ENCODE measurements at regions not wholly inside any gene's neighbourhood (a gene's known extent, or its start where the extent isn't known, plus 50 kb on each side); places are given as distances from the start of the nearest gene placed in this dataset.
"Not testable (repeated sequence)": the region's sequence is repeated elsewhere in the genome, so short reads cannot be mapped to it uniquely, and the experiment has no call there.

DNA sequence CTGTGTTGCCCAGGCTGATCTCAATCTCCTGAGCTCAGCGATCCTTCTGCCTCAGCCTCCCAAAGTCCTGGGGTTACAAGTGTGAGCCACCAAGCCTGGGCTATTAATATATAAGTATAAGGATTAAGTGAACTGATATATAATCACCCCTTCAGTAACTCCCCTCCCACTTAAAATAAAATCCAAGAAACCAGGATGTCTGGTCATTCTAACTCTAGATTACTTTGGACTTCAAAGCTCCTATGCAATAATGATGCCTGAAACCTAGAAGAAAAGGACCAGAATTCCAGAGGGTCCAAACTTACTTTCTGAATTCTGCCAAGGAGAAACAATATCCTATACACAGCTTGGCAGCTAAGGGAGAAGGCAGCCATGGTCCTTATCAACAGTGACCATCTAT is 206.8 kb upstream of the ZNF217 start:
- DNase-seq (ENCODE audit: low read depth), result no peak

DNA sequence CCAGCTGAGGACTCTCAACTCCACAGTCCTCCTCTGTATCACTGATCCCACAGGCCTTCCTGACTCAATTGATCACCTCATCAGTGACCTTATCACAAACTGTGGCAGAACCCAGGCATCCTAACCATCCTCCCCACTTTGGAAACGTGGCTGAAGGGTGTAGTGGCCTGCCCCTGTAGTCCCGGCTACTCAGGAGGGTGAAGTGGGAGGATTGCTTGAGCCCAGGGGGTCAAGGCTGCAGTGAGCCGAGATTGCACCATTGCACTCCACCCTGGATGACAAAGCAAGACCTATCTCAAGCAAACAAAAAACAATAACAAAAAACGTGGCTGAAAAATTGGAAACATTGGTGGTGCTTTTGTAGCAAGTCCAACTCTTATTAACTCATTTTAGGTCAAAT is 203.4 kb upstream of the ZNF217 start:
- no peak for DNase-seq (ENCODE audit: low read depth)

DNA sequence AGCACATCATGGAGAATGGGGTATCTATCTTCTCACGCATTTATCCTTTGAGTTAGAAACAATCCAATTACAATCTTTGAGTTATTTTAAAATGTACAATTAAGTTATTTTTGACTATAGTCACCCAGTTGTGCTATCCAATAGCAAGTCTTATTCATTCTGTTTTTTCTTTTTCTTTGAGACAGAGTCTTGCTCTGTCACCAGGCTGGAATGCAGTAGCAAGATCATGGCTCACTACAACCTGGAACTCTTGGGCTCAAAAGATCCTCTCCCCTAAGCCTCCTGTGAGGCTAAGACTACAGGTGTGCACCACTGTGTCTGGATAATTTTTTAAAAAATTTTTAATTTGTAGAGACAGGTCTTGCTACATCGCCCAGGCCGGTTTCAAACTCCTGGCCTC is 201.5 kb upstream of the ZNF217 start:
- DNase-seq (ENCODE audit: low read depth), result no peak

DNA sequence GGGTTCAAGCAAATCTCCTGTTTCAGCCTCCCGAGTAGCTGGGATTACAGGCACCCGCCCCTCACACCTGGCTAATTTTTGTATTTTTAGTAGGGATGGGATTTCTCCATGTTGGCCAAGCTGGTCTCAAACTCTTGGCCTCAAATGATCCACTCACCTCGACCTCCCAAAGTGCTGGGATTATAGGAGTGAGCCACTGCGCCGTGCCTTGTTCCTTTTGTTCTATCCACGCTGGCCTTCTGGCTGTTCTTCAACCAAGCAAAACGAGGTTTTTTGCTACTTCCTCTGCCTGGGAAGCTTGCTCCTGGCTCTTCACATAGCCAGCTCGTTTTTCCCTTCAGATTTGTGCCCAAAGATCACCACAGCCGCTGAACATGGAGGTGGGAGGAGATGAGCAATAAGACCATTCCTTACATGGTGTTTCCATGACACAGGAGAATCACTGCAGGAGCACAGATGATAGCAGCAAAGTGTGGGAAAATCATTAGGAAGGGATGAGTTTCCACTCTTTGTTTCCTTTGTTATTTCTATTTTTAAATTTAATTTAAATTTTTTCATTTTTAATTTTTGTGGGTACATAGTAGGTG is 201.0 kb upstream of the ZNF217 start:
- DNase-seq (ENCODE audit: low read depth), result no peak

DNA sequence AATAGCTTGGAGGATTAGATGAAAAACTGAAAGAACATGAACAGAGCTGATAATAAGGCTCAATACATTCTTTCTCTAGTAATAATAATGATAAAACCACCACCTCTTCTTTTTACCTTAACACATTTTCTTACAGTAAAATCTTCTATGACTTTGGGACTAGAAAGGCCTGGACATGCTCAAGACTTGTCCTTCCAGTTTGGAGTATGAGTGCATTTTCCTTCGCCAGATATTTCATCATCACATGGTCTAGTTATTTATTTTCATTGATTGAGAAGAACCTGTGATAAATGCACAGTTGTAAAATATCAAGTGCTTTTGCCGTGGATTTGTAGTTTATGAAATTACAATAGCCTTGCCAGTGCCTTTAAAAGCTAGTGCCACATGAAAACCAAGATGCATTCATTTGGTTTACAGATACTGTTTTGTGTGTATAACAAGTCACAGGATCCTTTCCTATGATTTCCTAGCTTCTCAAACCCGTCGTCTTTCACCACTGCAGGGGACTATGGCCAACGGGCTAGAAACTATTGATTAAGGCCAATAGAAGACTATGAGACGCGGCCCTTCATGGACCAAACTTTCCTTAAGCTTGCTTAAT is 200.2 kb upstream of the ZNF217 start:
- DNase-seq (ENCODE audit: low read depth), result no peak

DNA sequence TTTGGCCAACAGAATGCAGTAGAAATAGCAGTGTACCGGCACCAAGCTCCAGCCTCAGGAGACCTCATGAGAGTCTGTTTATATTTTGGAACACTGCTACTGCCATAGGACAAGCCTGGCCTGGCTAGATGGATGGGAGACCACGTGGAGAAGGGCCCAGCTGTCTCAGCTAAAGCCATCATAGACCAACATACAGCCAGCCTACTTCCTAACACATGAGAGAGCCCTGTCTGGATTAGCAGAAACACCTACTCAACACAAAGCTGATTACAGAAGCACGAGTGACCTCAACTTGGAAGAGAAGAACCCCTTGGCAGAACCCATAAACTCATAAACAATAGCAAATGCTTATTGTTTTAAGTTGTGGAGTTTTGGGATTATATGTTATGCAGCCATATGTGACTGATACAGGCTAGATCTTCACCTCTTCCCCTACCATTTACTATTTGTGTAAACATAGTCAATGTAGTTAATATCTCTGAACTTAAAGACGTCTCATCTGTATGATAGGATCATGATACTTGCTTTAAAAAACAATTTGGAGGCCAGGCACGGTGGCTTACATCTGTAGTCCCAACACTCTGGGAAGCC is 199.4 kb upstream of the ZNF217 start:
- DNase-seq (ENCODE audit: low read depth), result no peak

DNA sequence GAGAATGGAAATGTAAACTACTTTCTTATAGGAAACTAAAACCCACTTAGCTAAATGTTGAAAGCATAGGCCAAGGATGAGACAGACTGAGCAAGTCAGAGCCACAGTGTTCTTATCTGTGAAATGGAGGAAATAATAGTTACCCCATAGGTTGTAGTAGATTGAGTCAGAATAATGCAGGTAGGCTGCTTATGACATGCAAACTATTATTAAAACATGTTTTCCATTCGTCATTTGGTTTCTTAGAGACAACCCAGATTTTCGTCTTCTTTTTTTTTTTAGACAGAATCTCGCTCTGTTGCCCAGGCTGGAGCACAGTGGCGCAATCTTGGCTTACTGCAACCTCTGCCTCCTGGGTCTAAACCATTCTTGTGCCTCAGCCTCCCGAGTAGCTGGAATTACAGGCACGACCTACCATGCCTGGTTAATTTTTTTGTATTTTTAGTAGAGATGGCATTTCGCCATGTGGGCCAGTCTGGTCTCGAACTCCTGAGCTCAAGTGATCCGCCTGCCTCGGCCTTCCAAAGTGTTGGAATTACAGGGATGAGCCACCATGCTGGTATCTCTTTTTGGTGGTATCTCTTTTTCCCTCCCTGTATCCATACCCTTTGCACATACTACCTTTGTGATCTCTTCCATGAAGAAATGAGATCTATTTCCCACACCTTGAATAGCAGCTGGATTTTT is 196.5 kb upstream of the ZNF217 start:
- no peak for DNase-seq (ENCODE audit: low read depth)

DNA sequence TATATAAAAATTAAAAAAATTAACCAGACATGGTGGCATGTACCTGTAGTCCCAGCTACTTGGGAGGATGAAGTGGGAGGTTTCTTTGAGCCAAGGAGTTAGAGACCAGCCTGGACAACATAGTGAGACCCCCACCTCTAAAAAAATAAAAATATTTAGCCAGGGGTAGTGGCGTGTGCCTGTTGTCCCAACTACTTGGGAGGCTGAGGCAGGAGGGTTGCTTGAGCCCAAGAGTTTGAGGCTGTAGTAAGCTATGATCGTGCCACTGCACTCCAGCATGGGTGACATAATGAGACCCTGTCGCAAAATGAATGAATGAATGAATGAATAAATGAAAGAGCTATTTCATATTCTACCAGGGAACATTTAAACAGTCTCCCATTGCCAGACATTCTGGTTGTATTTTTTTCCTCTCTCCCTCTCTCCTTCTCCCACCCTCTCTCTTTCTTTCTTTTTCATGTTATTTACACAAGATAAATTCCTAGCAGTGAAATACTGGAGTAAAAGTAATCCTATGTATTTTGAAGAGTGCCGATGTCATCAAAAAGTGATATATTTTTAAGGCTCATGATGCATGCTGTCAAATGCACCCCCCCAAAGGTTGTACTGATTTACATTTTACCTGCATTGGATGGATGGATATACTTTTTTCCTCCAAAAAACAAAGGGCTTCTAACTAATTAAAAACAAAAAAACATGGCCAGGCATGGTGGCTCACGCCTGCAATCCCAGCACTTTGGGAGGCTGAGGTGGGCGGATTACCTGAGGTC is 194.8 kb upstream of the ZNF217 start:
- DNase-seq (ENCODE audit: low read depth), result no peak

DNA sequence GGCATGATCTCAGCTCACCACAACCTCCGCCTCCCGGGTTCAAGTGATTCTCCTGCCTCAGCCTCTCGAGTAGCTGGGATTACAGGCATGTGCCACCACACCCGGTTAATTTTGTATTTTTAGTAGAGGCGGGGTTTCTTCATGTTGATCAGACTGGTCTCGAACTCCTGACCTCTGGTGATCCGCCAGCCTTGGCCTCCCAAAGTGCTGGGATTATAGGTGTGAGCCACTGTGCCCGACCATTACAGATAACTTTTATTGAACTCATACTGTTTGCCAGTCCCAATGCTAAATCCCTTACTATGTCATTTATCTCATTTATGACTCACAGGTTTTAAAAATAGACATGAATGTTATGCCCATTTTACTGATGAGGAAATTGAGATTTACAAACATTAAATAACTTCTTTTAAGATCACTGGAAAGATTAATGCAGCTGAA is 193.9 kb upstream of the ZNF217 start:
- DNase-seq (ENCODE audit: low read depth), result not testable (repeated sequence)

DNA sequence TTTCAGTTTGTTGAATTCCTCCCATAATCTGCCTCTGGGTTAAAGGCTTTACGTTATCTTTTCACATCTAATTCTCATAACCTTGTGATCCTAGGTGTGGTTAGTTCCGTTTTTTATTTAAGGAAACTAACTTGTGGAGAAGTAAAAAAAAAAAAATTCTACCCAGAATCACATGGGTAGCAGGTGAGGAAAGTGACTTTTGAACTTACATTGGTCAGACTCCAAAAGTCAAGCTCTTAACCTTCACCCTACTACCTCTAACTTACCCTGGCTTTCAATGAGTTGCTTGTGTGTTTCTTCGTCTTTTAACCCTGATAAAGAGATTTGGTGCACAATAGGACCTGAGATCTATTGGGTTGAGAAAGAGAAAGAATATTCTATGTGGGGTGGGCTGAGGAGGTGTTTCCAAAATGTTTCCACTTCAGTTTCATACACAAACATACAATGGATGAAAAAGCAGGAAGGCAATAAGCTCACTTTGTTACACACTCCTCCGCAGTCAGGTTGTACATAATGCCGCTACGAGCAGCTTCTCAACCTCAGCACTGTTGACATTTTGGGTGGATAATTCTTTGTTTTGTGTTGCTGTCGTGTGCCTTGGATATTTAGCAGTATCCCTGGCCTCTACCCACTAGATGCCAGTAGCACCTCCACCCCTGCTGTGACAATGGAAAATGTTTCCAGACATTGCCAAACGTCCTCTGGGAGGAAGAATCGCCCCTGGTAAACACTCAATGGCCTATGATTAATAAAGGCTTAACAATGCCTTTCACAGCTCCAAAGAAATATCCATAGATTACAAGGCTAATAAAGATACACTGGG is 193.0 kb upstream of the ZNF217 start:
- DNase-seq (ENCODE audit: low read depth), result no peak

DNA sequence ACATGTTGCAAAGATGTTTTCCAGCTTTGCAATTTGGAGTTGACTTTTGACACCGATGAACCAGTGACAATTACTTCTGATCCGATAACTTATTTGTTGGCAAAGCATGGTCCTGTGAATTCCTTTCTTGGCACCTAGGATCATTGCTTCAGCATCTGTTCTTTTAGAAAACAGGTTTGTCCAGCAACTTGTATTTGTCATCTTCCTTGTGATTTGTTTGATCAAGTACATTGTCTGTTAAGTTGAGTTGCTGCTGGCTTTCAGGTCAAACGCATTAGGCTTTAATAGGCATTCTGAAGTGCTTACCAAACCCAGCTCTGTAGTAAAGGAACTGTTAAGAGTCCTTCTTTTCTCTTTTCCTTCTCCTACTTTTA is 192.4 kb upstream of the ZNF217 start:
- no peak for DNase-seq (ENCODE audit: low read depth)

DNA sequence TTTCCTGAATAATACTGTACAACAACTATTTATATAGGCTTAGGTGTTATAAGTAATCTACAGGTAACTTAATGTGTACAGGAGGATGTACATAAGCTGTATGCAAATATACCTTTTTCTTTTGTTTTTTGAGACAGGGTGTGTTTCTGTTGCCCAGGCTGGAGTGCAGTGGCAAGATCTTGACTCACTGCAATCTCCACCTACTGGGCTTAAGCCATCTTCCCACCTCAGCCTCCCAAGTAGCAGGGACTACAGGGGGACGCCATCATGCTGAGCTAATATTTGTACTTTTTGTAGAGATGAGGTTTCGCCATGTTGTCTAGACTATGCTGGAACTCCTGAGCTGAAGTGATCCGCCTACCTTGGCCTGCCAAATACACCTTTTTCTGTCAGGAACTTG is 191.7 kb upstream of the ZNF217 start:
- no peak for DNase-seq (ENCODE audit: low read depth)

DNA sequence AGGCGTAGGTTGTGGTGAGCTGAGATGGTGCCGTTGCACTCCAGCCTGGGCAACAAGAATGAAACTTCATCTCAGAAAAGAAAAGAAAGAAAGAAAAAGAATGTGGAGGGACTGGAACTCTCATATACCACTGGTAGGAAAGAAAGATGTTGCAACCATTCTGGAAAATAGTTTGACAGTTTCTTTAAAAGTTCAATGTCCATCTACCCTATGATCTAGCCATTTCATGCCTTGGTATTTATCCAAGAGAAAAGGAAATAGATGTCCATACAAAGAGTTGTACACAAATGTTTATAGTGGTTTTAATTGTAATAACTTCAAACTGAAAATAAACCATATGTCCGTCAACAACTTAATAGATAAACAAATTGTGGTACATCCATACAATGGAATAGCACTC is 190.1 kb upstream of the ZNF217 start:
- DNase-seq (ENCODE audit: low read depth), result no peak

DNA sequence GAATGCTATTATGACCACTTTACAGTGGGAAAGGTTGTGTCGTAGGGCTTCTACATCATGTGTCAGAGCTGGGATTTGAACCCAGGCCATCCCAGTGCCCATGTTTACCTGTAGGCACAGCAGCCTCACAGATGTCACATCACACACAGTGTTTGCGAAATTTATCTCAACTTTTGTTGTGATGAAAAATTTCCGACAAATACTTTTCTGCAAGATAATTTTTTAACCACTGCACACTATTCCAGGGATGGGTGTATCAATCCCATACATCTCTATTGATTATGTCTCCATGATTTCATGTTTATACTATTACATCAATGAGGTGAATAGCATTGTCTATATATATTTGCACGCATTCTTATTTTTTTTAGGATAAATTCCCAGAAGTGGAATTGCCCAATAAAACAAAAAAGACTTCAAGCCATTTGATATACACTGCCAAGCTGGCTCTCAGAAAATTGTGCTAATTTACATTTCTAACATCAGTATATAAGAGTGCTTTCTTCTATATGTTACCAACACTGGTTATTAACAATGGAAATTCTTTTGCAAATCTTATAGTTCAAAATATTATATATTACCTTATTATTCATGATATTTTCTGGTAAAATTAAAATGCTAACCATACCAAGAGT is 189.1 kb upstream of the ZNF217 start:
- no peak for DNase-seq (ENCODE audit: low read depth)

DNA sequence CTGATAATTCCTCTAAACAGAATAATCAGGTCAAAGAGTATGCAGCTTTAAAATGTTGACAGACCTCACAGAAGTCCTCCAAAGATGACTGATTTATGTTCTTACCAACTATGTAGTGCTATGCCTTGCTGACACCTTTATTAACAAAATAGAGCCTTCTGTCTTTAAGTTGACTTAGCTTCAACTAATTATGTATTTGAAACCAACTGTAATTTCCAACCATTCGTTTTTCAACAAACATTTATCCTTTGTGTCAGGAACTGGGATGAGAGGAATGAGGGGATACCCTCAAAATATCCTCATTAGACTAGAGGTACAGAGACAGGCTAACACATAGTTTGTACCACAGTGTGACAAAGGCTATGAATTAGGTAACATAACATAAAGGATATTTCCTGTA is 186.2 kb upstream of the ZNF217 start:
- DNase-seq (ENCODE audit: low read depth), result no peak

DNA sequence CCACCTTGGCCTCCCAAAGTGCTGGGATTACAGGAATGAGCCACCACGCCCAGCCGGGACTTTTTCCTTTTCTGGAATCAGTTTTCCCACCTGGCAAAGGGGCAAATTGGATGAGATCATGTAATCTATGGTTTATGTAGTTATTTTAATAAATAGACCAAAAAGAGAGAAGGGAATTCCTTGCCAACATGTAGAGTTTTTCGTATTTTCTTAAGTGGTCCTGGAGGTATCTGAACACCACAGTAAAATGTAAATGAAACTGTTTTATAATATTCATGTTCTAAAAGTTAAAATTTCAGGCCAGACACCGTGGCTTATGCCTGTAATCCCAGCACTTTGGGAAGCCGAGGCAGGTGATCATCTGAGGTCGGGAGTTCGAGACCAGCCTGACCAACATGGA is 185.1 kb upstream of the ZNF217 start:
- DNase-seq (ENCODE audit: low read depth), result no peak

DNA sequence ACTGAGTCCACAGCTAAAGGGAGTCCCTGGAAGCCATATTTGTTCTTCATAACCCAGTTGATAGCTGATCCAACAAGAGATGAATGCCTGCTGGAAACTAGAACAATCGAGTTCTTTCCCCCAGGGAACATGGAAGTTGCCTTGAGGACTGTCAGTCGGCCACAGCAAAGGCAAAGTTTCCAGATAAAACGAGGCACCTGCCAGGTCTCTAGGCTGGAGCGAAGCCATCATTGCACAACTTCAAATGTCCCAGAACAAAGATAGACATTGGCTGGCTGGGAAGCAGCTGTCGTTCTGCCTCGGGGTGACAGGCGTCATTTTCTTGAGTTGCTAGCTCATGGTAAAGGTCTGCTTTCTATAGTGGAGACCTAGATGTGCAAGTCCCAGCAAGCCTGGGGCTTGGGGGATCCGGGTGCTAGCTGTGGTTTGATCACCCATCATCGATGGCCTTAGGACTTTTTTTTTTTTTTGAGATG is 184.4 kb upstream of the ZNF217 start:
- no peak for DNase-seq (ENCODE audit: low read depth)

DNA sequence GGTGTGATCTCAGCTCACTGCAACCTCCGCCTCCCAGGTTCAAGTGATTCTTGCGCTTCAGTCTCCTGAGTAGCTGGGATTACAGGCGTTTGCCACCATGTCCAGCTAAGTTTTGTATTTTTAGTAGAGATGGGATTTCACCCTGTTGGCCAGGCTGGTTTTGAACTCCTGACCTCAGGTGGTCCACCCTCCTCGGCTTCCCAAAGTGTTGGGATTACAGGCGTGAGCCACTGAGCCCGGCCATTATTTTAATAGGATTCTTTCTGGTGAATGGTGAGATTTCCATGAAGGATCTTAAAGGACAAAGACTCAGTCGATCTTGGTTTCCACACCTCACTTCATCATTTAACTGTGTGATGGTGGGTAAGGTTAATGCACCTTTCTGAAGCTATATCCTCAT is 183.8 kb upstream of the ZNF217 start:
- not testable (repeated sequence) for DNase-seq (ENCODE audit: low read depth)

DNA sequence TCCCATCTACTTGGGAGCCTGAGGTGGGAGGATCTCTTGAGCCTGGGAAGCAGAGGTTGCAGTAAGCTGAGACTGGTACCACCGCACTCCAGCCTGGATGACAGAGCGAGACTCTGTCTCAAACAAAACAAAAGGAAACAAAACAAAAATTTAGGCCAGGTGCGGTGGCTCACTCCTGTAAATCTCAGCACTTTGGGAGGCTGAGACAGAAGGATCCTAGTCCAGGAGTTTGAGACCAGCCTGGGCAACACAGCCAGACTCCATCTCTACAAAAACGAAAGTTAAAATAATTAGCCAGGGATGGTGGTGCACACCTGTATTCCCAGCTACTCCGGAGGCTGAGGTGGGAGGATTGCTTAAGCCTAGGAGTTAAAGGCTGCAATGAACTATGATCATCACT is 183.2 kb upstream of the ZNF217 start:
- no peak for DNase-seq (ENCODE audit: low read depth)

DNA sequence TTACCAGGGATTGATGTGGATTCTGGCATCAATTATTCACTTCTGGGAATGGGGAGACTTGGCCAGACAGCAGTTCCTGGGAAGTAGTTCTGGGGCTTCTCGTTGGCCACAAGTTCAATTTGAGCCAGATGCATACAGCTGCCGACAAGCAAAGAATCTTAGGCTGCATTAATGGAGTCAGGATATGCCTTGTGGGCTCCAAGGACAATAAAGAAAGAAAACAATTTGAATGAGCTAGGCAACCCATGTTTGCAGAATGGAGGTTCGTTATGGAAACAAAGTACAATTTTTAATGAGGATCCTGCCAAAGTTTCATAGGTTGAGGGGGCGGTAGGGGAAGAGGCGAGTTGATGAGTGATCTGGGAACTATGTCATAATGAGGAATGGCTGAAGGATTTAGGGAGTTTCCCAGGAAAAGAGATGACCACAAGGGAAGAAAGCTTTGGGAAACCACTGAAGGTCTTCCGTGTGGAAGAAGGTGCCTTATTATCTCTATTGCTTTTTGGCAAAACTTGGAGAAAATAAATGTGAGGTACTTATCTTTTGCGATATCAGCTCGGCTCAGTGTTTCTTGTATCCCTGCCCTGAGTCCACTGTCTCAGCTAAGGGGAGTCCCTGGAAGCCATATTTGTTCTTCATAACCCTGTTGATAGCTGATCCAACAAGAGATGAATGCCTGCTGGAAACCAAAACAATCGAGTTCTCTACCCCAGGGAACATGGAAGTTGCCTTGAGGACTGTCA is 181.0 kb upstream of the ZNF217 start:
- peak; percentile 84 for DNase-seq (ENCODE audit: low read depth)

Measured in non-pigmented ciliary epithelial cell (primary cell).